ENCODE measurements at regions not wholly inside any gene's neighbourhood (a gene's known extent, or its start where the extent isn't known, plus 50 kb on each side); places are given as distances from the start of the nearest gene placed in this dataset.

DNA sequence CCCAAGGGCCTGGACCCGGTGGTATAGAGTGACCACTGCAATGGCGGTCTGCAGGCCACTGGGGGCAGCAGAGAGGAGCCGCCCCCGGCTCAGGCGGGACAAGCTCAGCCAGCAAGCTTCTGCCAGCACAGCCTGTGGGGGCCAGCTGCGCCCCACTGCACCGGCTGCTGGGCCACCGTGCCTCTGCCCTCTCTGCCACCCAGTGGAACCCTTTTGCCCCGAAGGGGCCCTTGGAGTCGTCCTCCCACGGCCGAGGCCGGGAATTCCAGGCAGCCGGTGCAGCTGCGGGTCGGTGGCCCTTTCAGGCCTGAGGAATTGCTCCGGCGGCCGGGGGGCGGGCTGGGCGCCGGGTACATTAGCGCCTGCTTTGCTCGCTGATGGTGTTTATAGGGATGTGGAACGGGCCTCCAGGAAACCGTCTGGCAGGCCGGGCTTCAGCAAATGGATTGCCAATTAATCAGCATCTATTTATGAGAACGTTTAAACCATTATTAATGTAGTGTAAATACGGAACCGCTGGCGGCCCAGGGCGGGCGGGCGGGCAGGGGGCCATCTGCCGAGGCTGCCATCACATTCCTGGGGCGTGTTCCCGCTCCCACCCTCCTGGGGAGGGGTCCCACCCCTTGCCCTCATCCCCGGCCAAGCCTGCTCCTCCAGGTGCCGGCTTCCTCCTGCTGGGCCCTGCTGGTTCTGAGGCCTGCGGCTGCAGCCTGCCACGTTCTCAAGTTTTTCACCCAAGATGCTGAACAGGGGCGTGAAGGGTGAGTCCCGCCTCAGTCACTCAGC, 127.4 kb downstream of the BARX1 start:
- no peak for DNase-seq (ENCODE audit: low read depth, low spot score)
- Histone ChIP-seq H3K27me3 (replicated peaks in 1 of 2; ENCODE audit: control insufficient read depth in 2 of 2, insufficient read depth in 2 of 2, low read length in 1 of 2) (peaks cover 0 to 1% of the 10 kb centered on the region in 2 experiments; a peak in 2 of 4 replicates), H3K4me3 (no peak overlapping the region), H4K20me1 (ENCODE audit: control insufficient read depth, insufficient read depth) (no peaks in the 10 kb centered on the region), H3K9ac (ENCODE audit: control insufficient read depth, insufficient read depth, low read length) (no peak overlapping the region), H3K4me1 (ENCODE audit: control insufficient read depth, insufficient read depth, low read length) (no peaks in the 10 kb centered on the region), H3K36me3 (ENCODE audit: control insufficient read depth in 2 of 2, insufficient read depth in 2 of 2, low read length in 1 of 2) (no peaks in the 10 kb centered on the region), H3K4me2 (ENCODE audit: control insufficient read depth, insufficient read depth) (no peak overlapping the region), H3K27ac (ENCODE audit: control insufficient read depth, insufficient read depth) (no peak overlapping the region), H3K79me2 (ENCODE audit: control insufficient read depth, insufficient read depth, low read length) (no peaks in the 10 kb centered on the region), H3K9me3 (replicated peaks; ENCODE audit: control insufficient read depth, insufficient read depth, low read length) (no peaks in the 10 kb centered on the region), H2AFZ (ENCODE audit: control insufficient read depth, low read depth, low read length) (no peak overlapping the region)
- RAD21 ChIA-PET (ENCODE audit: unreplicated experiment) = interaction anchor here (0.6 kb wide), 1 partner anchor 733 kb away, joined by 3 read pairs; no protein-coding TSS in a partner anchor
- in situ Hi-C loops (cut with MboI) (no loop called here), intact Hi-C loops (cut with micrococcal nuclease; ENCODE audit: unreplicated experiment) (no loop called here)
- BruUV-seq (replicated peaks) = no TSS peak
- TF ChIP-seq CTCF (IDR thresholded peaks at IDR 0.05 in 2 of 3, conservative IDR thresholded peaks at IDR 0.05 in 1 of 3; ENCODE audit: control insufficient read depth in 2 of 3, extremely low read depth in 1 of 3, insufficient read depth in 1 of 3, low read depth in 3 of 3, low read length in 3 of 3) (peak; percentile 50 to 67 (median 52)), ZNF384 (IDR thresholded peaks at IDR 0.05; ENCODE audit: borderline replicate concordance, low read depth, low read length) (no peak), EGR1 (IDR thresholded peaks at IDR 0.05; ENCODE audit: borderline replicate concordance in 1 of 2, low read depth in 2 of 2, low read length in 2 of 2) (0 out of 3 replicates have a peak, but pooled peaks of 1 of the 2 experiments have one; percentile 29), LARP7 (IDR thresholded peaks at IDR 0.05) (no peak), YY1 (IDR thresholded peaks at IDR 0.05; ENCODE audit: low read depth, low read length) (peak; percentile 43; the same call in 1 of the 2 replicates)
- SMC1A ChIA-PET (ENCODE audit: uncharacterized antibody, unreplicated experiment) = no interaction called here
- CTCF ChIA-PET = interaction anchor here (0.7 to 1.0 kb wide), 4 partner anchors 59 to 635 kb away, joined by 3 to 4 read pairs (median 3); no protein-coding TSS in a partner anchor
- WGBS (ENCODE audit: insufficient coverage, insufficient replicate concordance, low lambda C conversion rate, missing lambda C conversion rate) = 18% methylated on average over 34 of the region's 43 CpGs
- POLR2A ChIA-PET = no interaction called here
- ATAC-seq = peak; percentile 97
- FAIRE-seq = no peak
